ENCODE measurements at regions not wholly inside any gene's neighbourhood (a gene's known extent, or its start where the extent isn't known, plus 50 kb on each side); places are given as distances from the start of the nearest gene placed in this dataset.

GRCh38 chr13:32861304-32861703, 154.9 kb upstream of the KL start:
- H3K4me2 ChIP-seq (ENCODE audit: control insufficient read depth, insufficient read depth) = no peak overlapping the region
- H3K27me3 ChIP-seq (replicated peaks in 1 of 2; ENCODE audit: control insufficient read depth in 2 of 2, insufficient read depth in 2 of 2, low read length in 1 of 2) = no peaks in the 10 kb centered on the region
- no peak overlapping the region for H3K27ac ChIP-seq (ENCODE audit: control insufficient read depth, insufficient read depth)
- no peak for TF ChIP-seq BMI1 (IDR thresholded peaks at IDR 0.05; ENCODE audit: borderline replicate concordance)
- TF ChIP-seq SIX5 (IDR thresholded peaks at IDR 0.05; ENCODE audit: low read depth, low read length, severe bottlenecking) = no peak
- no peak for TF ChIP-seq RFX5 (IDR thresholded peaks at IDR 0.05; ENCODE audit: low read depth, low read length)
- no peak for TF ChIP-seq RBBP5 (conservative IDR thresholded peaks at IDR 0.05)
- TF ChIP-seq NR2F1 (conservative IDR thresholded peaks at IDR 0.05) = no peak
- no peak for TF ChIP-seq ZNF384 (IDR thresholded peaks at IDR 0.05; ENCODE audit: borderline replicate concordance, low read depth, low read length)
- no peak for TF ChIP-seq POLR2A (IDR thresholded peaks at IDR 0.05; ENCODE audit: low read depth, low read length)
- TF ChIP-seq GABPA (IDR thresholded peaks at IDR 0.05; ENCODE audit: low read depth) = no peak
- TF ChIP-seq SIN3A (IDR thresholded peaks at IDR 0.05; ENCODE audit: low read depth, low read length) = no peak
- DNase-seq (ENCODE audit: low read depth, low spot score) = no peak
- no peaks in the 10 kb centered on the region for H3K79me2 ChIP-seq (ENCODE audit: control insufficient read depth, insufficient read depth, low read length)
- H3K9me3 ChIP-seq (replicated peaks; ENCODE audit: control insufficient read depth, insufficient read depth, low read length) = peaks cover 9% of the 10 kb centered on the region; the same call in 2 of the 3 replicates
- H4K20me1 ChIP-seq (ENCODE audit: control insufficient read depth, insufficient read depth) = no peaks in the 10 kb centered on the region
- ChIA-PET POLR2A (no interaction called here), RAD21 (ENCODE audit: unreplicated experiment) (no interaction called here), CTCF (interaction anchor here (0.6 kb wide), 1 partner anchor 9 kb away, joined by 4 read pairs; no protein-coding TSS in a partner anchor), SMC1A (ENCODE audit: uncharacterized antibody, unreplicated experiment) (interaction anchor here (0.6 to 1.4 kb wide), 3 partner anchors 10 to 43 kb away, joined by 3 to 4 read pairs (median 3); no protein-coding TSS in a partner anchor)
- H3K9ac ChIP-seq (ENCODE audit: control insufficient read depth, insufficient read depth, low read length) = no peak overlapping the region
- in situ Hi-C loops (cut with MboI) (no loop called here), intact Hi-C loops (cut with micrococcal nuclease; ENCODE audit: unreplicated experiment) (no loop called here)
- BruUV-seq (replicated peaks) = no TSS peak
- no peak for FAIRE-seq
- no peak overlapping the region for H2AFZ ChIP-seq (ENCODE audit: control insufficient read depth, low read depth, low read length)
- H3K36me3 ChIP-seq (ENCODE audit: control insufficient read depth in 2 of 2, insufficient read depth in 2 of 2, low read length in 1 of 2) = no peaks in the 10 kb centered on the region
- no peak overlapping the region for H3K4me3 ChIP-seq
- H3K4me1 ChIP-seq (ENCODE audit: control insufficient read depth, insufficient read depth, low read length) = no peaks in the 10 kb centered on the region
- 33% methylated on average over 3 of the region's 3 CpGs for WGBS (ENCODE audit: insufficient coverage, insufficient replicate concordance, low lambda C conversion rate, missing lambda C conversion rate)
- no peak for ATAC-seq

DNA sequence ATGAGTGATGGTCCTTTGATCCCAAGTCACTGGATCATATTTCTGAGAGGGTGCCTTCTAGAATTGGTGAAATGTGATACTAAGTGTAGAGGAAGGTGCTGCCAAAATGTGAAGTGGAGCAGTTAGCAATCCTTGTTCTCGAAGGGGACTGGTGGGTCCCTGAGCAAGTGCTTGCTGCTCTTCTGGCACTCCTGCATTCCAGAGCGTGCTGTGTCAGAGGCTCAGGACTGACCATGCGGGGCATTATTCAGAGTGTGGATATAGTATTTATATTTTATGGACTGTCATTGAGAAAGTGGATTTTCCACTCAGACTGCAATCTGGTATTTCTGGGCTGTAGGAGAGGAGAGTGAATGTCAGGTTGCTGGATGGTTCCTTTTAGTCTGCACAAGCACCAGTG, 152.6 kb upstream of the KL start:
- RAD21 ChIA-PET (ENCODE audit: unreplicated experiment) = no interaction called here
- TF ChIP-seq, protein P1, sequence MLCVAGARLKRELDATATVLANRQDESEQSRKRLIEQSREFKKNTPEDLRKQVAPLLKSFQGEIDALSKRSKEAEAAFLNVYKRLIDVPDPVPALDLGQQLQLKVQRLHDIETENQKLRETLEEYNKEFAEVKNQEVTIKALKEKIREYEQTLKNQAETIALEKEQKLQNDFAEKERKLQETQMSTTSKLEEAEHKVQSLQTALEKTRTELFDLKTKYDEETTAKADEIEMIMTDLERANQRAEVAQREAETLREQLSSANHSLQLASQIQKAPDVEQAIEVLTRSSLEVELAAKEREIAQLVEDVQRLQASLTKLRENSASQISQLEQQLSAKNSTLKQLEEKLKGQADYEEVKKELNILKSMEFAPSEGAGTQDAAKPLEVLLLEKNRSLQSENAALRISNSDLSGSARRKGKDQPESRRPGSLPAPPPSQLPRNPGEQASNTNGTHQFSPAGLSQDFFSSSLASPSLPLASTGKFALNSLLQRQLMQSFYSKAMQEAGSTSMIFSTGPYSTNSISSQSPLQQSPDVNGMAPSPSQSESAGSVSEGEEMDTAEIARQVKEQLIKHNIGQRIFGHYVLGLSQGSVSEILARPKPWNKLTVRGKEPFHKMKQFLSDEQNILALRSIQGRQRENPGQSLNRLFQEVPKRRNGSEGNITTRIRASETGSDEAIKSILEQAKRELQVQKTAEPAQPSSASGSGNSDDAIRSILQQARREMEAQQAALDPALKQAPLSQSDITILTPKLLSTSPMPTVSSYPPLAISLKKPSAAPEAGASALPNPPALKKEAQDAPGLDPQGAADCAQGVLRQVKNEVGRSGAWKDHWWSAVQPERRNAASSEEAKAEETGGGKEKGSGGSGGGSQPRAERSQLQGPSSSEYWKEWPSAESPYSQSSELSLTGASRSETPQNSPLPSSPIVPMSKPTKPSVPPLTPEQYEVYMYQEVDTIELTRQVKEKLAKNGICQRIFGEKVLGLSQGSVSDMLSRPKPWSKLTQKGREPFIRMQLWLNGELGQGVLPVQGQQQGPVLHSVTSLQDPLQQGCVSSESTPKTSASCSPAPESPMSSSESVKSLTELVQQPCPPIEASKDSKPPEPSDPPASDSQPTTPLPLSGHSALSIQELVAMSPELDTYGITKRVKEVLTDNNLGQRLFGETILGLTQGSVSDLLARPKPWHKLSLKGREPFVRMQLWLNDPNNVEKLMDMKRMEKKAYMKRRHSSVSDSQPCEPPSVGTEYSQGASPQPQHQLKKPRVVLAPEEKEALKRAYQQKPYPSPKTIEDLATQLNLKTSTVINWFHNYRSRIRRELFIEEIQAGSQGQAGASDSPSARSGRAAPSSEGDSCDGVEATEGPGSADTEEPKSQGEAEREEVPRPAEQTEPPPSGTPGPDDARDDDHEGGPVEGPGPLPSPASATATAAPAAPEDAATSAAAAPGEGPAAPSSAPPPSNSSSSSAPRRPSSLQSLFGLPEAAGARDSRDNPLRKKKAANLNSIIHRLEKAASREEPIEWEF (IDR thresholded peaks at IDR 0.05; ENCODE audit: insufficient replicate concordance, low read depth, low read length) = no peak
- TF ChIP-seq SMAD1 (IDR thresholded peaks at IDR 0.05; ENCODE audit: low read depth, partially characterized antibody) (no peak), SMAD5 (IDR thresholded peaks at IDR 0.05; ENCODE audit: low read depth) (no peak), YY1 (IDR thresholded peaks at IDR 0.05; ENCODE audit: low read depth, low read length) (no peak), BHLHE40 (IDR thresholded peaks at IDR 0.05; ENCODE audit: borderline replicate concordance in 1 of 2, low read depth in 2 of 2, low read length in 1 of 2) (no peak), ZNF24 (IDR thresholded peaks at IDR 0.05) (no peak)

More for the DNA sequence above, 152.6 kb upstream of the KL start:
- H3K9ac ChIP-seq (ENCODE audit: control insufficient read depth, insufficient read depth, low read length) = no peak overlapping the region
- no peaks in the 10 kb centered on the region for H3K4me1 ChIP-seq (ENCODE audit: control insufficient read depth, insufficient read depth, low read length)
- DNase-seq (ENCODE audit: low read depth, low spot score) = no peak
- H3K36me3 ChIP-seq (ENCODE audit: control insufficient read depth in 2 of 2, insufficient read depth in 2 of 2, low read length in 1 of 2) = no peaks in the 10 kb centered on the region
- H3K4me3 ChIP-seq = no peak overlapping the region
- CTCF ChIA-PET = interaction anchor here (0.6 kb wide), 1 partner anchor 283 kb away, joined by 3 read pairs; no protein-coding TSS in a partner anchor
- H3K9me3 ChIP-seq (replicated peaks; ENCODE audit: control insufficient read depth, insufficient read depth, low read length) = peaks cover 9% of the 10 kb centered on the region; the same call in 2 of the 3 replicates
- H2AFZ ChIP-seq (ENCODE audit: control insufficient read depth, low read depth, low read length) = no peak overlapping the region
- H3K27ac ChIP-seq (ENCODE audit: control insufficient read depth, insufficient read depth) = no peak overlapping the region
- in situ Hi-C loops (cut with MboI) (no loop called here), intact Hi-C loops (cut with micrococcal nuclease; ENCODE audit: unreplicated experiment) (no loop called here)
- SMC1A ChIA-PET (ENCODE audit: uncharacterized antibody, unreplicated experiment) = no interaction called here
- H3K79me2 ChIP-seq (ENCODE audit: control insufficient read depth, insufficient read depth, low read length) = no peaks in the 10 kb centered on the region
- FAIRE-seq = no peak
- POLR2A ChIA-PET = no interaction called here
- no peaks in the 10 kb centered on the region for H4K20me1 ChIP-seq (ENCODE audit: control insufficient read depth, insufficient read depth)
- H3K27me3 ChIP-seq (replicated peaks in 1 of 2; ENCODE audit: control insufficient read depth in 2 of 2, insufficient read depth in 2 of 2, low read length in 1 of 2) = no peaks in the 10 kb centered on the region
- 37% methylated on average over 3 of the region's 3 CpGs for WGBS (ENCODE audit: insufficient coverage, insufficient replicate concordance, low lambda C conversion rate, missing lambda C conversion rate)
- ATAC-seq = no peak
- H3K4me2 ChIP-seq (ENCODE audit: control insufficient read depth, insufficient read depth) = no peak overlapping the region
- no TSS peak for BruUV-seq (replicated peaks)
